ENCODE measurements at regions not wholly inside any gene's neighbourhood (a gene's known extent, or its start where the extent isn't known, plus 50 kb on each side); places are given as distances from the start of the nearest gene placed in this dataset.

DNA sequence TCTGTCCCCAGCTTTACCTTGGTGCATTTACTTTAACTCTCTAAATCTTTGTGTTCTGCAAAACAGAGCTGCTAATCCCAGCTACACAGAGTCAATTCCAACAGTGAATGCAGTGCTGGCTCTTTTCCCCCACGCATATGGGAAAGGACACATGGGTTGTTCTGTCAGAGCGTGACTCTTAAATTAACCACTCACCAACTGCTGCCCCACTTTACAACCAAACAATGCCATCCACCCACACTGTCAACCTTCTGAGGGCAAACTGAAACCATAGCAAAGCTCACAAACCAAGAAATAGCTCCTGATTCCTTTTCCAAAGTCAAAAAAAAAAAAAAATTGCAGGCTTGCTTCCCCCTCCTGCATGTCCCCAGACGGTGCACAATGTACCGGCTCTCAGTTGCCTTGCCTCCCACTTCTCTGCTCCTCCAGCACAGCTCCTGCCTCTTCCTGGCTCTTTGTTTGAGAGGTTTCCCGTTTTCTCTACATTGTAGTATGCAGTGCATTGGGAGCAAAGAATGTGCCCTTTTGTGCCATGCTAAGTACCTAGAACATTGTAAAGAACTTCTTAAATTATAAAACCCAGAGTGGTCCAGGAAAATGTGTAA, 151.5 kb upstream of the DAPK1 start:
- no peak for TF ChIP-seq POLR2A (IDR thresholded peaks at IDR 0.05)
- TF ChIP-seq, protein P1, sequence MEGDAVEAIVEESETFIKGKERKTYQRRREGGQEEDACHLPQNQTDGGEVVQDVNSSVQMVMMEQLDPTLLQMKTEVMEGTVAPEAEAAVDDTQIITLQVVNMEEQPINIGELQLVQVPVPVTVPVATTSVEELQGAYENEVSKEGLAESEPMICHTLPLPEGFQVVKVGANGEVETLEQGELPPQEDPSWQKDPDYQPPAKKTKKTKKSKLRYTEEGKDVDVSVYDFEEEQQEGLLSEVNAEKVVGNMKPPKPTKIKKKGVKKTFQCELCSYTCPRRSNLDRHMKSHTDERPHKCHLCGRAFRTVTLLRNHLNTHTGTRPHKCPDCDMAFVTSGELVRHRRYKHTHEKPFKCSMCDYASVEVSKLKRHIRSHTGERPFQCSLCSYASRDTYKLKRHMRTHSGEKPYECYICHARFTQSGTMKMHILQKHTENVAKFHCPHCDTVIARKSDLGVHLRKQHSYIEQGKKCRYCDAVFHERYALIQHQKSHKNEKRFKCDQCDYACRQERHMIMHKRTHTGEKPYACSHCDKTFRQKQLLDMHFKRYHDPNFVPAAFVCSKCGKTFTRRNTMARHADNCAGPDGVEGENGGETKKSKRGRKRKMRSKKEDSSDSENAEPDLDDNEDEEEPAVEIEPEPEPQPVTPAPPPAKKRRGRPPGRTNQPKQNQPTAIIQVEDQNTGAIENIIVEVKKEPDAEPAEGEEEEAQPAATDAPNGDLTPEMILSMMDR (IDR thresholded peaks at IDR 0.05): no peak

Data from testis (tissue), 2 donors.